GM21737 (cell line): ENCODE measurements at regions not wholly inside any gene's neighbourhood (a gene's known extent, or its start where the extent isn't known, plus 50 kb on each side); places are given as distances from the start of the nearest gene placed in this dataset.

ENCODE experiments used
- ATAC-seq: cut with Tn5 transposase; IDR thresholded peaks from one replicate; pipeline ENCODE4 v1.9.1; 2021; ENCODE audit warnings: mild to moderate bottlenecking, moderate library complexity; ENCODE audit not compliant: unreplicated experiment

GRCh38 chr14:98288825-98289224 lies 983.2 kb downstream of the BCL11B start:
- no peak for ATAC-seq

- ATAC-seq: no peak
Observed at GRCh38 chr14:98290596-98290995, 981.4 kb downstream of the BCL11B start.

- ATAC-seq: no peak
Observed at GRCh38 chr14:98292191-98292590, 979.8 kb downstream of the BCL11B start.

GRCh38 chr14:98293576-98293975 lies 978.4 kb downstream of the BCL11B start:
- no peak for ATAC-seq

GRCh38 chr14:98296895-98297294 lies 975.1 kb downstream of the BCL11B start:
- ATAC-seq: no peak

- no peak for ATAC-seq
Observed at GRCh38 chr14:98297567-98297966, 974.4 kb downstream of the BCL11B start.

- ATAC-seq: no peak
Observed at GRCh38 chr14:98298481-98299244, 973.3 kb downstream of the BCL11B start.

GRCh38 chr14:98301681-98302080 lies 970.3 kb downstream of the BCL11B start:
- no peak for ATAC-seq

GRCh38 chr14:98304574-98304973 lies 967.4 kb downstream of the BCL11B start:
- no peak for ATAC-seq

- no peak for ATAC-seq
Observed at GRCh38 chr14:98309591-98309990, 962.4 kb downstream of the BCL11B start.

- ATAC-seq: no peak
Observed at GRCh38 chr14:98312006-98312405, 960.0 kb downstream of the BCL11B start.

GRCh38 chr14:98321841-98322240 lies 950.2 kb downstream of the BCL11B start:
- ATAC-seq: no peak

- no peak for ATAC-seq
Observed at GRCh38 chr14:98323836-98324235, 948.2 kb downstream of the BCL11B start.

- no peak for ATAC-seq
Observed at GRCh38 chr14:98325761-98326160, 946.2 kb downstream of the BCL11B start.

GRCh38 chr14:98328496-98328895 lies 943.5 kb downstream of the BCL11B start:
- no peak for ATAC-seq

GRCh38 chr14:98334186-98334585 lies 937.8 kb downstream of the BCL11B start:
- no peak for ATAC-seq

GRCh38 chr14:98341211-98341610 lies 930.8 kb downstream of the BCL11B start:
- ATAC-seq: no peak

- ATAC-seq: no peak
Observed at GRCh38 chr14:98345161-98345560, 926.8 kb downstream of the BCL11B start.

GRCh38 chr14:98347686-98348085 lies 924.3 kb downstream of the BCL11B start:
- ATAC-seq: no peak

GRCh38 chr14:98348505-98348904 lies 923.5 kb downstream of the BCL11B start:
- no peak for ATAC-seq

- ATAC-seq: no peak
Observed at GRCh38 chr14:98350213-98350612, 921.8 kb downstream of the BCL11B start.

- ATAC-seq: no peak
Observed at GRCh38 chr14:98364961-98365360, 907.0 kb downstream of the BCL11B start.

GRCh38 chr14:98366429-98366828 lies 905.6 kb downstream of the BCL11B start:
- ATAC-seq: no peak
